ENCODE measurements at regions not wholly inside any gene's neighbourhood (a gene's known extent, or its start where the extent isn't known, plus 50 kb on each side); places are given as distances from the start of the nearest gene placed in this dataset.

DNA sequence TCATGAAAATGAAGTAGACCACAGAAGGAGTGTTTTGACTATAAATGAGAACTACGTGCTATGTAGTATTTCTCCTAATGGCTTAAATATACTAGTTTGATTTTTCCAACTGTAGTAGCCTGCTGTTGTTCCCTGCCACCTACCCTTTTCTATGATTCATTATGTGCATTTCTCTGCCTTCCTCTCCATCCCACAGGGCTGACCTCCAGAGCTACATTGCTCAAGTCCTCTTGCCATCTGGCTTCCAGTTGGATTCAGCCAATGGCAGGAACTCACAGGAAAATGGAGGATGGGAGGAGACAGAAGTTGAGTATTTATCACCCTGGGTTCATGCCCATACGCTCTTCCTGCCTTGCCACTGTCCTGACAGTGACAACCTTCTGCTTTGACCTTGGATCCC lies 515.3 kb downstream of the SOX5 start:
- H3K27ac ChIP-seq, result no peak overlapping the region
- no peak for TF ChIP-seq ZFX (IDR thresholded peaks at IDR 0.05; ENCODE audit: borderline replicate concordance)
- TF ChIP-seq, protein P1, sequence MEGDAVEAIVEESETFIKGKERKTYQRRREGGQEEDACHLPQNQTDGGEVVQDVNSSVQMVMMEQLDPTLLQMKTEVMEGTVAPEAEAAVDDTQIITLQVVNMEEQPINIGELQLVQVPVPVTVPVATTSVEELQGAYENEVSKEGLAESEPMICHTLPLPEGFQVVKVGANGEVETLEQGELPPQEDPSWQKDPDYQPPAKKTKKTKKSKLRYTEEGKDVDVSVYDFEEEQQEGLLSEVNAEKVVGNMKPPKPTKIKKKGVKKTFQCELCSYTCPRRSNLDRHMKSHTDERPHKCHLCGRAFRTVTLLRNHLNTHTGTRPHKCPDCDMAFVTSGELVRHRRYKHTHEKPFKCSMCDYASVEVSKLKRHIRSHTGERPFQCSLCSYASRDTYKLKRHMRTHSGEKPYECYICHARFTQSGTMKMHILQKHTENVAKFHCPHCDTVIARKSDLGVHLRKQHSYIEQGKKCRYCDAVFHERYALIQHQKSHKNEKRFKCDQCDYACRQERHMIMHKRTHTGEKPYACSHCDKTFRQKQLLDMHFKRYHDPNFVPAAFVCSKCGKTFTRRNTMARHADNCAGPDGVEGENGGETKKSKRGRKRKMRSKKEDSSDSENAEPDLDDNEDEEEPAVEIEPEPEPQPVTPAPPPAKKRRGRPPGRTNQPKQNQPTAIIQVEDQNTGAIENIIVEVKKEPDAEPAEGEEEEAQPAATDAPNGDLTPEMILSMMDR (IDR thresholded peaks at IDR 0.05), result no peak

DNA sequence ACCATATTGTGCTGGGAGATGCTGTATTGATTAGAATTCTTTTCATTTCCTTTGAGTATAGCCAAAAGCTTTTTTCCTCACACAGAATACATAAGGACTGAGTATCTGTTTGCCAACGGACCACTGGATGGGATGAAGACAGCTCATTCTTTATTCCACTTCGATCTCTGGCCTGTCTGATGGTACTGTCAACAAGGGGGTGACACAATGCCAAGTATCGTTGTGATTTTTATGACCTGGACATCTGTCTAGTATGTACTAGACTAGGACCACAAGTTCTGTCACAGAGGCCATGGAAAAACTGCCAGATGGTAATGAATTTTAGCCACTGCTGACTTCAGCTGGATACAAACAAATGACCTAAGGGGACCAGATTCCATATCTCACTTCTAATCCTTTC lies 502.7 kb downstream of the SOX5 start:
- no peak for TF ChIP-seq ZFX (IDR thresholded peaks at IDR 0.05; ENCODE audit: borderline replicate concordance)
- TF ChIP-seq, protein P1 (IDR thresholded peaks at IDR 0.05), result no peak
- H3K27ac ChIP-seq, result no peak overlapping the region

DNA sequence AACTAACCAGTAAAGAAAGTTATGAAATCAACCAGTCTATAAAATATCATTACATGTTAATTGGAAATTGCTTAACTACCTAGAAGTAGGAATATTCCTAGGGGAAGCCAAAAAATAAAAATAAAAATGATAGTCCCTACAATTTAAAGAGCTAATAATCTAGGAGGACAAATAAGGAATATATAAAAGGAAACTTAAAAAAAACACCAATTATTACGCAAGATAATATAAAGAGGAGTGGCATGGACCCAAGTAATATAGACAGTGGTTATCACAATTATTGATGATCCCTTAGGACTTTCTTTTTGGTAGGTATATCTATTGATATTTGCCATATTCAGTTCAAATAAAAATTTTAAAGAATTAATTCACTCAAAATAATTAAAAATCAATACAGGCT lies 498.7 kb downstream of the SOX5 start:
- no peak overlapping the region for H3K27ac ChIP-seq
- TF ChIP-seq, protein P1 (IDR thresholded peaks at IDR 0.05), result no peak
- no peak for TF ChIP-seq ZFX (IDR thresholded peaks at IDR 0.05; ENCODE audit: borderline replicate concordance)

DNA sequence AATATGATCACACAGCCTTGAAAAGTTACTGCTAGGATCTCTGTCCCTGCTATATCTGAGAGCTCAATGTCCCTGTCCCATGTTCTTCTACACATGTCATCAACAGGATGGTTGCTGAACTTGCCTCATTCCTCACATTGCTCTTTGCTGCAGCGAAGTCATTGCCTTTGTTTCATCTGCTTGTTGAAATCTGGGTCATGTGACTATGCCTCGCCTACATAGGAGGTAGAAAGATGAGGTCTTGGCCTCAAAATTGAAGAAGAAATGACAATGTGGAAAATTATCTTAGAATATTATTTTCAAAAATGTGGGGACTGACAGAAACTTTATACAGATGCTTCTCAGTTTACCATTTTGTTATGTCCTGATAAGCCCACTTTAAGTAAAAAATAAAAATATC lies 494.2 kb downstream of the SOX5 start:
- H3K27ac ChIP-seq, result no peak overlapping the region
- TF ChIP-seq, protein P1 (IDR thresholded peaks at IDR 0.05), result no peak
- TF ChIP-seq ZFX (IDR thresholded peaks at IDR 0.05; ENCODE audit: borderline replicate concordance), result no peak

DNA sequence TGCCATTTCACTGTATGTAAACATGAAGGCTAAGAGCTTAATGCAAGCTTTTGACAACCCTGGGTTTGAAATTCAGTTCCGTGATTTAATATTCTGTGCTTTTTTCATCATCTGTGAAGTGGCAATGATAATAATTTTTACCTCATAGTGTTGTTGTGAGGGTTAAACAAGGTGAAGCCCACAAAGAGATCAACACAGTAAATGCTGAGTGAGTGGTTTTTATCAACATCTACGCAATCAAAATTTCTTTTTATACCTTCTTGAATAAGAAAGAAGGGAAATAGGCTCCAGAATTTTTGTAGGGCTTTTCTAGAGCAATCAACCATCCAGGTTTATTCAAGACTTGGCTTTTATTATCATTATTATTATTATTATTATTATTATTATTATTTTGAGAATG lies 490.8 kb downstream of the SOX5 start:
- H3K27ac ChIP-seq, result no peak overlapping the region
- TF ChIP-seq, protein P1 (IDR thresholded peaks at IDR 0.05), result no peak
- TF ChIP-seq ZFX (IDR thresholded peaks at IDR 0.05; ENCODE audit: borderline replicate concordance), result no peak

DNA sequence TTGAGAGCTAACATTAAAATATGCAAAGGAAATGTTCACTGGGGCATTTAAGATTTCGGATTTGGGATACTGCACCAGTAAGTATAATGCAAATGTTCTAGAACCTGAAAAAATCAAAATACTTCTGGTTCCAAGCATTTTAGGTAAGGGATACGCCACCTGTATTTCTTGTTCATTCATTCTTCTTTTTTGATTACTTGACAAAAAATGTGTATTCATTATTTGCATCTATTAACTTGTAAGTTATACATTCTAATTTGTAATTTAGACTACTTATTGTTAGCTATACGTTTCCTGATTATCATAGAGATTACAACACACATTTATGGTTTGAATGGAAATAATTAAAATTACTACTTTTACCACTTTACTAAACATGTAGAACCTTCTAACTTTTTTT lies 486.9 kb downstream of the SOX5 start:
- H3K27ac ChIP-seq, result no peak overlapping the region
- TF ChIP-seq, protein P1 (IDR thresholded peaks at IDR 0.05), result no peak
- no peak for TF ChIP-seq ZFX (IDR thresholded peaks at IDR 0.05; ENCODE audit: borderline replicate concordance)

DNA sequence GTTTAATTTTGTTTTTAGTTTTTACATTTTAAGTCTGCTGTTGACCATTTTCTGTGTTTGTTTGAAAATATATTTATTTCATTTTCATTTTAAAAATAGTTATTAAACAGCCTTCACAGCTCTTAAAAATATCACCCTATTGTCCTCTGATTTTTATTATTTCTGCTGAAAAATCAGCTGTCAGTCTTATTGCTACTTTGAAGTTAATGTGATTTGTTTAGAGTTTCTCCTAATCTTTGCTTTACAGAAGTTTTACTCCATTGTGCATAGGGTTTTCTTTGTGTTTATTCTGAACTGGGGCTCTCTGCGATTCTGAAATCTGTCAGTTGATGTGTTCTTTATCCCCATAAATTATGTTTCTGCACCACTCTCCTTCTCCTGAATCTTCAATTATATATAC lies 486.3 kb downstream of the SOX5 start:
- H3K27ac ChIP-seq, result no peak overlapping the region
- TF ChIP-seq, protein P1 (IDR thresholded peaks at IDR 0.05), result no peak
- TF ChIP-seq ZFX (IDR thresholded peaks at IDR 0.05; ENCODE audit: borderline replicate concordance), result no peak

Data from 22Rv1 (cell line).